Neural progenitor cell (in vitro differentiated cells): ENCODE measurements at regions not wholly inside any gene's neighbourhood (a gene's known extent, or its start where the extent isn't known, plus 50 kb on each side); places are given as distances from the start of the nearest gene placed in this dataset.

Source experiments
- DNase-seq: peaks from one replicate; pipeline ENCODE4 v3.0.0-alpha.2; 2016; ENCODE audit warnings: low spot score
- H2AFZ ChIP-seq: fragments of 200-600 bp; sonication (generic); replicated peaks from 2 replicates; pipeline ENCODE4 v1.6.1; 2016; ENCODE audit warnings: antibody characterized with exemption
- H3F3A ChIP-seq: fragments of 200-600 bp; sonication (generic); 2 replicates; pipeline ENCODE4 v1.6.1; 2016; ENCODE audit warnings: antibody characterized with exemption, low read depth
- H3K27ac ChIP-seq: fragments of 200-600 bp; sonication (generic); 2 replicates; pipeline ENCODE4 v1.5.1; 2016; ENCODE audit warnings: mild to moderate bottlenecking
- H3K27me3 ChIP-seq: fragments of 200-600 bp; sonication (generic); 2 replicates; pipeline ENCODE4 v1.6.1; 2016; ENCODE audit warnings: mild to moderate bottlenecking, moderate library complexity
- H3K36me3 ChIP-seq: fragments of 200-600 bp; sonication (generic); 2 replicates; pipeline ENCODE4 v1.5.1; 2016
- H3K4me1 ChIP-seq: fragments of 200-600 bp; sonication (generic); 2 replicates; pipeline ENCODE4 v1.6.1; 2016; ENCODE audit warnings: mixed run types
- H3K4me2 ChIP-seq: fragments of 200-600 bp; sonication (generic); 2 replicates; pipeline ENCODE4 v1.6.1; 2016
- H3K4me3 ChIP-seq: fragments of 200-600 bp; sonication (generic); 2 replicates; pipeline ENCODE4 v1.5.1; 2016
- H3K79me2 ChIP-seq: fragments of 200-600 bp; sonication (generic); 2 replicates; pipeline ENCODE4 v1.6.1; 2016; ENCODE audit warnings: low read depth
- H3K9ac ChIP-seq: fragments of 200-600 bp; sonication (generic); 2 replicates; pipeline ENCODE4 v1.6.1; 2016
- H3K9me3 ChIP-seq: fragments of 200-600 bp; sonication (generic); 2 replicates; pipeline ENCODE4 v1.5.1; 2016; ENCODE audit warnings: low read depth
- H4K20me1 ChIP-seq: fragments of 200-600 bp; sonication (generic); 2 replicates; pipeline ENCODE4 v1.6.1; 2016; ENCODE audit warnings: low read depth
- H3K27ac Mint-ChIP-seq: 3 replicates; pipeline ENCODE4 v1.8.0; 2021; ENCODE audit warnings: mixed read lengths
- H3K27me3 Mint-ChIP-seq: 2 replicates; pipeline ENCODE4 v1.8.0; 2022; ENCODE audit warnings: low read depth, mild to moderate bottlenecking, inconsistent platforms, moderate library complexity, mixed read lengths; ENCODE audit not compliant: insufficient read depth
- H3K36me3 Mint-ChIP-seq: 3 replicates; pipeline ENCODE4 v1.8.0; 2021; ENCODE audit warnings: mixed read lengths
- H3K4me1 Mint-ChIP-seq: 3 replicates; pipeline ENCODE4 v1.8.0; 2021; ENCODE audit warnings: mixed read lengths
- H3K4me3 Mint-ChIP-seq: 3 replicates; pipeline ENCODE4 v1.8.0; 2021; ENCODE audit warnings: mild to moderate bottlenecking, moderate library complexity, mixed read lengths
- H3K9me3 Mint-ChIP-seq: 3 replicates; pipeline ENCODE4 v1.8.0; 2020; ENCODE audit warnings: mixed read lengths
- EZH2 ChIP-seq: fragments of 200-600 bp; sonication (generic); IDR thresholded peaks from 2 replicates; pipeline ENCODE4 v1.6.1; 2017; ENCODE audit warnings: antibody characterized with exemption, mild to moderate bottlenecking, moderate library complexity
- EZH2phosphoT487 ChIP-seq: fragments of 200-600 bp; sonication (generic); IDR thresholded peaks from 2 replicates; pipeline ENCODE4 v1.6.1; 2017; ENCODE audit warnings: antibody characterized with exemption
- TF ChIP-seq, protein P1 (sequence below): fragments of 200-600 bp; sonication (generic); IDR thresholded peaks from 2 replicates; pipeline ENCODE4 v1.5.1; 2017; ENCODE audit warnings: antibody characterized with exemption, mild to moderate bottlenecking

DNA sequence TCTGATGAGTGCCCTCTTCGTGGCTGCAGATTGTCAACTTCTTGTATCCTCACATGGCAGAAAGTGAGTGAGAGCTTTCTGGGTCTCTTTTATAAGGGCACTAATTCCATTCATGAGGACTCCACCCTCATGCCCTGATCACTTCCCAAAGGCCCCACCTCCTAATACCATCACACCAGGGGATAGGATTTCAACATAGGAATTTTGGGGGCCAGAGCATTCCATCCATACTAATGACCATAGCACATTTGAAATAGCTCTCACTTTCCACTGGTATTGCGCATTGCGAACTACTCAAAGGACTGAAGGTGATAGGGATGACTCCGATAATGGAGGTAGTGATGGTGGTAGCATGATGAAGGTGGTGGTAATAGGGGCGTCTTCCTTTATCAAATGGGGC is 324.3 kb downstream of the PRL start:
- H3K4me1 ChIP-seq = peaks cover 20% of the 10 kb centered on the region
- Mint-ChIP-seq H3K36me3 (peaks cover 32% of the 10 kb centered on the region), H3K9me3 (peaks cover 29% of the 10 kb centered on the region), H3K4me3 (no peak overlapping the region), H3K27me3 (no peaks in the 10 kb centered on the region), H3K27ac (no peak overlapping the region), H3K4me1 (peaks cover 28% of the 10 kb centered on the region)
- no peaks in the 10 kb centered on the region for H3K36me3 ChIP-seq
- no peaks in the 10 kb centered on the region for H4K20me1 ChIP-seq
- H3K9ac ChIP-seq = no peak overlapping the region
- H2AFZ ChIP-seq = no peak overlapping the region
- H3K79me2 ChIP-seq = peaks cover 15% of the 10 kb centered on the region
- no peak overlapping the region for H3K4me3 ChIP-seq
- no peaks in the 10 kb centered on the region for H3F3A ChIP-seq
- no peaks in the 10 kb centered on the region for H3K27me3 ChIP-seq
- no peak overlapping the region for H3K27ac ChIP-seq
- no peak for DNase-seq
- no peaks in the 10 kb centered on the region for H3K9me3 ChIP-seq
- H3K4me2 ChIP-seq = no peak overlapping the region
- no peak for TF ChIP-seq EZH2phosphoT487
- no peak for TF ChIP-seq EZH2
- TF ChIP-seq, protein P1, sequence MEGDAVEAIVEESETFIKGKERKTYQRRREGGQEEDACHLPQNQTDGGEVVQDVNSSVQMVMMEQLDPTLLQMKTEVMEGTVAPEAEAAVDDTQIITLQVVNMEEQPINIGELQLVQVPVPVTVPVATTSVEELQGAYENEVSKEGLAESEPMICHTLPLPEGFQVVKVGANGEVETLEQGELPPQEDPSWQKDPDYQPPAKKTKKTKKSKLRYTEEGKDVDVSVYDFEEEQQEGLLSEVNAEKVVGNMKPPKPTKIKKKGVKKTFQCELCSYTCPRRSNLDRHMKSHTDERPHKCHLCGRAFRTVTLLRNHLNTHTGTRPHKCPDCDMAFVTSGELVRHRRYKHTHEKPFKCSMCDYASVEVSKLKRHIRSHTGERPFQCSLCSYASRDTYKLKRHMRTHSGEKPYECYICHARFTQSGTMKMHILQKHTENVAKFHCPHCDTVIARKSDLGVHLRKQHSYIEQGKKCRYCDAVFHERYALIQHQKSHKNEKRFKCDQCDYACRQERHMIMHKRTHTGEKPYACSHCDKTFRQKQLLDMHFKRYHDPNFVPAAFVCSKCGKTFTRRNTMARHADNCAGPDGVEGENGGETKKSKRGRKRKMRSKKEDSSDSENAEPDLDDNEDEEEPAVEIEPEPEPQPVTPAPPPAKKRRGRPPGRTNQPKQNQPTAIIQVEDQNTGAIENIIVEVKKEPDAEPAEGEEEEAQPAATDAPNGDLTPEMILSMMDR = no peak

DNA sequence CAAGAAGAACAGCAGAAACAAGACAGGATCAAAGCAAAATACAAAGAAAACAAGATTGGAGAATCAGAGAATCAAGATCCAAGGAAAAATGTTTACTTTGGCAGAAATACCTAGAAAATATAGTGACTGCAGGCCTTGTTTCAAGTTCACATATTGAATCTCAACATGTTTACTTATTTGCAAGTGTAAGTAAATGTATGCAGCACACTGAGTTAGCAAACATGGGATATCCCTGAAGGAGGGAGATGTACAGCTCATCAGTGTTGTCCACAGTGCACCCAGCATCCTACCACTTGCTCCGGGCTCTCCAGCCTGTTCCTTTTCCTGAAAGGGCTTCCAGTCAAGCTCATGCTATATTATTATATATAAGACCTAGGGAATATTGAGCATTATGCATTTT is 319.5 kb downstream of the PRL start:
- H3K9me3 Mint-ChIP-seq = peaks cover 37% of the 10 kb centered on the region
- H3K36me3 Mint-ChIP-seq = peaks cover 69% of the 10 kb centered on the region
- H4K20me1 ChIP-seq = no peaks in the 10 kb centered on the region
- H3K4me3 ChIP-seq = no peak overlapping the region
- no peak overlapping the region for H2AFZ ChIP-seq
- TF ChIP-seq, protein P1 = no peak
- TF ChIP-seq EZH2phosphoT487 = no peak
- TF ChIP-seq EZH2 = no peak
- no peak overlapping the region for H3K4me3 Mint-ChIP-seq
- H3K4me2 ChIP-seq = no peak overlapping the region
- no peak overlapping the region for H3K27ac Mint-ChIP-seq
- peaks cover 7% of the 10 kb centered on the region for H3K79me2 ChIP-seq
- H3F3A ChIP-seq = no peaks in the 10 kb centered on the region
- H3K4me1 Mint-ChIP-seq = peaks cover 3% of the 10 kb centered on the region
- no peaks in the 10 kb centered on the region for H3K4me1 ChIP-seq
- no peaks in the 10 kb centered on the region for H3K27me3 Mint-ChIP-seq
- H3K9ac ChIP-seq = no peak overlapping the region
- H3K27ac ChIP-seq = no peak overlapping the region
- H3K9me3 ChIP-seq = no peaks in the 10 kb centered on the region
- DNase-seq = no peak
- peaks cover 5% of the 10 kb centered on the region for H3K36me3 ChIP-seq
- no peaks in the 10 kb centered on the region for H3K27me3 ChIP-seq

DNA sequence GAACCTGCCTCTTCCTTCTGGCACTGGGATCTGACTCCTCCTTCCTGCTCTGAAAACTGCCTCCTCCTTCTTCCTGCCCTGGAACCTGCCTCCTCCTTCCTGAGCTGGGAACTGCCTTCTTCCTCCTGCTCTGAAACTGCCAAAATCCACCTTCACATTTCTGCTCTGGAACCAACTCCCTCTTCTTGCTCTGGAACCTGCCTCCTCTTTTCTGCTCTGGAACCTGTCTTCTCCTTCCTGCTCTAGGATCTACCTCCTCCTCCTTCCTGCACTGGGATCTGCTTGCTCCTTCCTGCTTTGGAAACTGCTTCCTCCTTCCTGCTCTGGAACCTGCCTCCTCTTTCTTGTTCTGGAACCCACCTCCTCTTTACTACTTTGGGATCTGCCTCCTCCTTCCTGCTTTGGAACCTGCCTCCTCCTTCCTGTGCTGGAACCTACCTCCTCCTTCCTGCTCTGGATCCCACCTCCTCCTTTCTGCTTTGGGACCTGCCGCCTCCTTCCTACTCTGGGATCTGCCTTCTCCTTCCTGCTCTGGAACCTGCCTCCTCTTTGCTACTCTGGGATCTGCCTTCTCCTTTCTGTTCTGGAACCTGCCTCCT is 315.5 kb downstream of the PRL start:
- Histone ChIP-seq H3K27me3 (no peaks in the 10 kb centered on the region), H3K4me1 (no peaks in the 10 kb centered on the region), H3F3A (no peaks in the 10 kb centered on the region), H4K20me1 (no peaks in the 10 kb centered on the region), H3K36me3 (peaks cover 5% of the 10 kb centered on the region), H3K9ac (no peak overlapping the region), H2AFZ (no peak overlapping the region), H3K27ac (no peak overlapping the region), H3K9me3 (no peaks in the 10 kb centered on the region), H3K4me2 (no peak overlapping the region), H3K4me3 (no peak overlapping the region), H3K79me2 (no peaks in the 10 kb centered on the region)
- no peak overlapping the region for H3K27ac Mint-ChIP-seq
- no peak overlapping the region for H3K4me3 Mint-ChIP-seq
- no peaks in the 10 kb centered on the region for H3K4me1 Mint-ChIP-seq
- H3K36me3 Mint-ChIP-seq = peaks cover 60% of the 10 kb centered on the region
- H3K9me3 Mint-ChIP-seq = peaks cover 9% of the 10 kb centered on the region
- DNase-seq = no peak
- no peaks in the 10 kb centered on the region for H3K27me3 Mint-ChIP-seq
- no peak for TF ChIP-seq EZH2phosphoT487

DNA sequence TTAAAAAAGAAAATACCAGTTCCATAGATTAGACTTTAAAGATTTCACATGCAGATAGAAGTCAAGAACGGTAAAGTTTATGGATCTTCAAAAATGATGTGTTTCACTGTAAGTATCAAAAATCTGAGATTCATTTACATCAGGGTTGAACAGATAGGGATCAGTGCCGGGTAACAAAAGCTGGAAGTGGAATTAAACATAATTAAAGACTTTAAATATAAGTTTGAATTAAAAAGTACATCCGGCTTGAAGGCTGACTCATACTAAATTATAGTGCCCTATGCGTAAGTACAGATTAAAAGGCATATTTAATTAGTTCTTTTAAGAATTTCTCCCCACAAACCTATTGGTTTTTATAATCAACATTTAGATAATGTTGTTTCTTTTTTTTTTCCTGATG is 312.7 kb downstream of the PRL start:
- no peak overlapping the region for H3K27ac ChIP-seq
- Mint-ChIP-seq H3K4me3 (no peak overlapping the region), H3K27me3 (no peaks in the 10 kb centered on the region), H3K36me3 (peaks cover 63% of the 10 kb centered on the region), H3K27ac (no peak overlapping the region), H3K9me3 (peaks cover 8% of the 10 kb centered on the region), H3K4me1 (peaks cover 3% of the 10 kb centered on the region)
- H3F3A ChIP-seq = peaks cover 5% of the 10 kb centered on the region
- no peaks in the 10 kb centered on the region for H3K27me3 ChIP-seq
- H3K4me3 ChIP-seq = no peak overlapping the region
- H4K20me1 ChIP-seq = no peaks in the 10 kb centered on the region
- peaks cover 5% of the 10 kb centered on the region for H3K36me3 ChIP-seq
- H3K4me1 ChIP-seq = no peaks in the 10 kb centered on the region
- TF ChIP-seq, protein P1 = no peak
- TF ChIP-seq EZH2 (no peak), EZH2phosphoT487 (no peak)
- H3K4me2 ChIP-seq = no peak overlapping the region
- H3K9me3 ChIP-seq = no peaks in the 10 kb centered on the region
- H3K9ac ChIP-seq = no peak overlapping the region
- no peaks in the 10 kb centered on the region for H3K79me2 ChIP-seq
- H2AFZ ChIP-seq = no peak overlapping the region
- no peak for DNase-seq
